ENCODE measurements at regions not wholly inside any gene's neighbourhood (a gene's known extent, or its start where the extent isn't known, plus 50 kb on each side); places are given as distances from the start of the nearest gene placed in this dataset.

GRCh38 chrX:8319359-8319758 lies 145.3 kb upstream of the VCX3B start:
- TF ChIP-seq CTCF (IDR thresholded peaks at IDR 0.05; ENCODE audit: low read length) (no peak), EZH2 (IDR thresholded peaks at IDR 0.05; ENCODE audit: borderline replicate concordance, low read length) (no peak)
